Right lobe of liver (tissue), 6 donors: ENCODE measurements at regions not wholly inside any gene's neighbourhood (a gene's known extent, or its start where the extent isn't known, plus 50 kb on each side); places are given as distances from the start of the nearest gene placed in this dataset.

ENCODE experiments used
- ATAC-seq, 4 donors: fragments of 200-7000 bp; cut with Tn5 transposase; one replicate each; pipeline ENCODE4 v1.9.1; 2020; ENCODE audit warnings: mild to moderate bottlenecking in 4 of 4, moderate library complexity in 4 of 4
- DNase-seq, 3 donors: peaks; one replicate each; pipeline ENCODE4 v3.0.0-alpha.2; 2020
- H3K27ac ChIP-seq, 3 donors: fragments of 200-600 bp; one replicate each; pipeline ENCODE4 v1.8.0; 2022
- H3K27me3 ChIP-seq, 2 donors: fragments of 200-600 bp; one replicate each; pipeline ENCODE4 v1.8.0; 2022
- H3K36me3 ChIP-seq, 4 donors: fragments of 200-600 bp; sonication (generic) in 1 of 4; one replicate each; pipeline versions ENCODE4 v1.5.1 to v1.8.0; 2017 to 2022; ENCODE audit warnings: control low read depth in 1 of 4
- H3K4me1 ChIP-seq, 4 donors: fragments of 200-600 bp; sonication (generic) in 1 of 4; one replicate each; pipeline versions ENCODE4 v1.5.1 to v1.8.0; 2017 to 2022; ENCODE audit warnings: control low read depth in 1 of 4
- H3K4me3 ChIP-seq, 3 donors: fragments of 200-600 bp; one replicate each; pipeline ENCODE4 v1.8.0; 2022
- H3K9me3 ChIP-seq, 4 donors: fragments of 200-600 bp; sonication (generic) in 1 of 4; one replicate each; pipeline versions ENCODE4 v1.5.1 to v1.8.0; 2017 to 2022; ENCODE audit warnings: control low read depth in 1 of 4
- POLR2A ChIP-seq: fragments of 450-650 bp; IDR thresholded peaks from one replicate; pipeline ENCODE4 v1.6.1; 2017; ENCODE audit warnings: antibody characterized with exemption, mild to moderate bottlenecking
- WGBS: methylation state at CpG from one replicate; pipeline ENCODE4 v1.1.6; 2018; ENCODE audit warnings: low coverage, low lambda C conversion rate; ENCODE audit not compliant: insufficient coverage; ENCODE audit errors: missing lambda C conversion rate; 5-methylcytosine and 5-hydroxymethylcytosine counted together
- intact Hi-C, 2 donors: fragments of 100-400 bp; cut with DNase I; formaldehyde crosslinking; loops; one replicate each; pipeline versions ENCODE4 v1.11.2 to v1.14.1; 2022
- TF ChIP-seq, protein P1 (sequence below), 4 donors: fragments of 200-600 bp in 3 of 4; fragments of 450-650 bp in 1 of 4; IDR thresholded peaks; one replicate each; pipeline versions ENCODE4 v1.5.1 to v1.8.0; 2016 to 2022; ENCODE audit warnings: antibody characterized with exemption in 4 of 4, mild to moderate bottlenecking in 2 of 4
- donor health status: DM: no; HTN: yes; CAD: no.
- donor health status: DM: no; HTN: no; CAD: no.
- donor health status: DM: no; HTN: no; CAD: no.
- donor health status: DM: no; HTN: yes; CAD: no.
- donor health status: DM: no; HTN: yes; CAD: no.

DNA sequence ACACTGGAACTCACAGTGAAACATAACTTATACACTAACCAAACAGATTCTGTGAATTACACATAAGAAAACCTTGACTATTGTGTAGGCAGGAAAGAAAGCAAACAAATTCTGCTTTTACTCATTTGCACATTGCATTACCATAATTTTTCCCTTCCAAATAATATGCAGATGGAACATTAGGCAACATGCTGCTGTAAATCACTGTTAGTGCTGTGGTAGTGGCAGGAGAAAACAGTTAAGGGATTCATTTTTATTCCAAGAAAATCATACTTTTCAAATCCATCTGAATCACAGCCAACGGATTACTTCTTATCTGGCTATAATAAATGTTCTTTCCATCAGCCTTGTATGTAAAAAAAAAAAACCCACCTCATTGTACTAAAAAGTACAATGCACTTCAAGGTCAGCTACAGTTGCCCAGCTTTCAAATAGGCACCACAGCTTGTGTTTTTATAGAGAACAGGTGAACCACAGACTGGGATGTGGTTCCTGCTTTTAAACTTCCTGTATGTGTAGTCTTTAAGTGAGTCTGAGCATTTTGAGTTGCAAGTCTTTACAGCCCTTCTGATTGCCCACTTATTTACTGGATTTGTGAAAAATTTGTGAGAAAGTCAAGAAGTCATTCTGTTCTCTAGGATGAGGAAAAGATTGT lies 590.0 kb upstream of the SEMA3D start:
- no peak for DNase-seq
- 45% methylated on average over 1 of the region's 1 CpG for WGBS
- intact Hi-C loops, result no loop called here
- Histone ChIP-seq H3K4me1 (no peaks in the 10 kb centered on the region), H3K4me3 (no peak overlapping the region), H3K27me3 (no peaks in the 10 kb centered on the region), H3K9me3 (no peaks in the 10 kb centered on the region), H3K36me3 (no peaks in the 10 kb centered on the region), H3K27ac (no peak overlapping the region)
- no peak for ATAC-seq
- no peak for TF ChIP-seq POLR2A
- TF ChIP-seq, protein P1, sequence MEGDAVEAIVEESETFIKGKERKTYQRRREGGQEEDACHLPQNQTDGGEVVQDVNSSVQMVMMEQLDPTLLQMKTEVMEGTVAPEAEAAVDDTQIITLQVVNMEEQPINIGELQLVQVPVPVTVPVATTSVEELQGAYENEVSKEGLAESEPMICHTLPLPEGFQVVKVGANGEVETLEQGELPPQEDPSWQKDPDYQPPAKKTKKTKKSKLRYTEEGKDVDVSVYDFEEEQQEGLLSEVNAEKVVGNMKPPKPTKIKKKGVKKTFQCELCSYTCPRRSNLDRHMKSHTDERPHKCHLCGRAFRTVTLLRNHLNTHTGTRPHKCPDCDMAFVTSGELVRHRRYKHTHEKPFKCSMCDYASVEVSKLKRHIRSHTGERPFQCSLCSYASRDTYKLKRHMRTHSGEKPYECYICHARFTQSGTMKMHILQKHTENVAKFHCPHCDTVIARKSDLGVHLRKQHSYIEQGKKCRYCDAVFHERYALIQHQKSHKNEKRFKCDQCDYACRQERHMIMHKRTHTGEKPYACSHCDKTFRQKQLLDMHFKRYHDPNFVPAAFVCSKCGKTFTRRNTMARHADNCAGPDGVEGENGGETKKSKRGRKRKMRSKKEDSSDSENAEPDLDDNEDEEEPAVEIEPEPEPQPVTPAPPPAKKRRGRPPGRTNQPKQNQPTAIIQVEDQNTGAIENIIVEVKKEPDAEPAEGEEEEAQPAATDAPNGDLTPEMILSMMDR (IDR thresholded peaks at IDR 0.05), result no peak

DNA sequence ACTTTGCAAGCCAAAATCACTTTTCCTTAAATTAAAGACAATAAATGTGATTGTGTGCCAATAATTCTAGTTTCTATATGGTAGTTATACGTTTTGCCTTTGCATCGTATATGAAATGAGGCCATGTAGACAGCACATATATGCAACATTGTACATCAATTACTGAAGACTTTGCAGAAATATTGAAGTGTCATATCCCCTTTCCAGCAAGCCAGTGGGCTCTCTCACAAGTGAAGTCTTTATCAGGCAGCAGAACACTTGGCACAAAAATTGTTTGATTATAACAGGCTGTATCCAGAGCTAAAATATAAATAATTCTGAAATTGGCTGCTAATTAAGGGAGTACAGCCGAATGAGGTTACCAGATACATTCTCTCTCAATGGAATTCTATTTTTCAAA lies 588.6 kb upstream of the SEMA3D start:
- 43% methylated on average over 3 of the region's 3 CpGs for WGBS
- Histone ChIP-seq H3K9me3 (no peaks in the 10 kb centered on the region), H3K27ac (no peak overlapping the region), H3K4me3 (no peak overlapping the region), H3K36me3 (no peaks in the 10 kb centered on the region), H3K27me3 (no peaks in the 10 kb centered on the region), H3K4me1 (no peaks in the 10 kb centered on the region)
- ATAC-seq, result no peak
- no peak for DNase-seq
- TF ChIP-seq POLR2A, result no peak
- TF ChIP-seq, protein P1 (IDR thresholded peaks at IDR 0.05), result no peak
- intact Hi-C loops, result no loop called here

DNA sequence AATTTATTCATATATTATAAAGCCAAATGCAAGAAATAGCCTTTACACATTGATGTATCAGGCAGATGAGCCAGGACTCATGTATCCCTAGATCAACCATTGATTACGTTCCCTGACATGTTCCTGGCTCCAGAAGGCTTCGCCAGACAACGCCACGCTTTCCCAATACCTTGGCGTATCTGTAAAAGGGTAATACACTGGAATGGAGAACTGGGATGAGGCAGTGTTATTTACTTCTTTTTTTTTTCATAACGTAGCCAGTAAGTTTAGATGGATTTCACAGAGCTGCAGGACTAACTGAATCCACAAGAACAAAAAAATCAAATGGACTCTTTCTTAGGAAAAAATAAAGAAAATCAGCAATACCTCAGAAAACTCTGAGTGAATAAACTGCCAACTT lies 588.1 kb upstream of the SEMA3D start:
- no peaks in the 10 kb centered on the region for H3K9me3 ChIP-seq
- intact Hi-C loops, result no loop called here
- TF ChIP-seq, protein P1 (IDR thresholded peaks at IDR 0.05), result no peak
- TF ChIP-seq POLR2A, result no peak
- no peaks in the 10 kb centered on the region for H3K36me3 ChIP-seq
- ATAC-seq (no peak), DNase-seq (no peak)
- H3K27me3 ChIP-seq, result no peaks in the 10 kb centered on the region
- 54% methylated on average over 6 of the region's 6 CpGs for WGBS
- H3K27ac ChIP-seq, result no peak overlapping the region
- no peak overlapping the region for H3K4me3 ChIP-seq
- H3K4me1 ChIP-seq, result no peaks in the 10 kb centered on the region

DNA sequence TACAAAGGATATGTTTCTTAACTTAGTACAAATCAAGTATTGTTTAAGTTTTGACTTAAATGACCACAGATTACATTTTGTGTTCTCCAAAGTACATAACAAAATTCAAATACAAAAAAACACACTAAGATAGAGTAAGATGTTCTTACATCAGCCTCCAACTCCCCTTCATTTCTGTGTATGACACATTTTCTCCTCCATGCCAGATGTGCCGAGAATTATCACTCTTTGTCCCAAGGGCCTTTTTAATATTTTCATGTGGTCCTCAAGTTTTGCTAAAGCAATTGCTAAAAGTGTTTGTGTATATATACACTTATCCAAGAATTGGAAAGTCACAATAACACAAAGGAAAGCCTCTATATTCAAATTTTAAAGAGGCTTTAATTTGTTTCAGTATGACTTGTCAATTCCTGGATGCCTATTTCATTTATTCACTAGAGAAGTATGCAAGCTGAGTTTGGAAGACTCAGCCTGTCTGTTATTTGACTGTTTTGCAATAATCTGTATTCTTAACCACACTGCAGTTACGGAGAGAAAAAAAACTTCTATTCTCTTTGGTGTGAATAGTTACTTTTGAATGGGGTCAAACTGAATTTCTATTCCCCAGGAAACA lies 586.4 kb upstream of the SEMA3D start:
- H3K36me3 ChIP-seq, result no peaks in the 10 kb centered on the region
- H3K4me3 ChIP-seq, result no peak overlapping the region
- no peaks in the 10 kb centered on the region for H3K4me1 ChIP-seq
- H3K27ac ChIP-seq, result no peak overlapping the region
- H3K9me3 ChIP-seq, result no peaks in the 10 kb centered on the region
- TF ChIP-seq, protein P1 (IDR thresholded peaks at IDR 0.05), result no peak
- intact Hi-C loops, result no loop called here
- WGBS, result 35% methylated on average over 2 of the region's 2 CpGs
- H3K27me3 ChIP-seq, result no peaks in the 10 kb centered on the region
- ATAC-seq, result no peak
- DNase-seq, result no peak
